GM19372 (cell line): ENCODE measurements at regions not wholly inside any gene's neighbourhood (a gene's known extent, or its start where the extent isn't known, plus 50 kb on each side); places are given as distances from the start of the nearest gene placed in this dataset.
"Not testable (repeated sequence)": the region's sequence is repeated elsewhere in the genome, so short reads cannot be mapped to it uniquely, and the experiment has no call there.

Experiments used
- ATAC-seq: cut with Tn5 transposase; IDR thresholded peaks from one replicate; pipeline ENCODE4 v1.9.1; 2021; ENCODE audit warnings: mild to moderate bottlenecking, low read depth, moderate library complexity; ENCODE audit not compliant: unreplicated experiment

GRCh38 chr7:49644396-49645166, 128.9 kb upstream of the VWC2 start:
- ATAC-seq, result no peak

GRCh38 chr7:49645296-49645695, 128.1 kb upstream of the VWC2 start:
- ATAC-seq, result no peak

GRCh38 chr7:49660170-49660783, 113.2 kb upstream of the VWC2 start:
- ATAC-seq, result no peak

- no peak for ATAC-seq
Observed at GRCh38 chr7:49660976-49661375, 112.5 kb upstream of the VWC2 start.

- ATAC-seq, result not testable (repeated sequence)
Observed at GRCh38 chr7:49665963-49666362, 107.5 kb upstream of the VWC2 start.

GRCh38 chr7:49666764-49667163, 106.7 kb upstream of the VWC2 start:
- ATAC-seq, result no peak

GRCh38 chr7:49669285-49669684, 104.2 kb upstream of the VWC2 start:
- ATAC-seq, result no peak

GRCh38 chr7:49669692-49670260, 103.7 kb upstream of the VWC2 start:
- ATAC-seq, result no peak

- ATAC-seq, result no peak
Observed at GRCh38 chr7:49670991-49671390, 102.4 kb upstream of the VWC2 start.

GRCh38 chr7:49692516-49692915, 80.9 kb upstream of the VWC2 start:
- no peak for ATAC-seq

GRCh38 chr7:49695971-49696370, 77.5 kb upstream of the VWC2 start:
- no peak for ATAC-seq

- ATAC-seq, result no peak
Observed at GRCh38 chr7:49700841-49701240, 72.6 kb upstream of the VWC2 start.

GRCh38 chr7:49702099-49702498, 71.3 kb upstream of the VWC2 start:
- no peak for ATAC-seq

- ATAC-seq, result no peak
Observed at GRCh38 chr7:49703337-49703736, 70.1 kb upstream of the VWC2 start.

- no peak for ATAC-seq
Observed at GRCh38 chr7:49703881-49704280, 69.6 kb upstream of the VWC2 start.

- ATAC-seq, result no peak
Observed at GRCh38 chr7:49706106-49706505, 67.3 kb upstream of the VWC2 start.

GRCh38 chr7:49707891-49708290, 65.5 kb upstream of the VWC2 start:
- ATAC-seq, result no peak

- no peak for ATAC-seq
Observed at GRCh38 chr7:49708590-49708989, 64.8 kb upstream of the VWC2 start.

- not testable (repeated sequence) for ATAC-seq
Observed at GRCh38 chr7:49711072-49711723, 62.2 kb upstream of the VWC2 start.

- no peak for ATAC-seq
Observed at GRCh38 chr7:49714182-49714581, 59.3 kb upstream of the VWC2 start.

GRCh38 chr7:49715486-49715885, 58.0 kb upstream of the VWC2 start:
- ATAC-seq, result no peak
